A673 (cell line): ENCODE measurements at regions not wholly inside any gene's neighbourhood (a gene's known extent, or its start where the extent isn't known, plus 50 kb on each side); places are given as distances from the start of the nearest gene placed in this dataset.

Experiments used
- EZH2 ChIP-seq: fragments of 200-600 bp; sonication (generic); IDR thresholded peaks from 2 replicates; pipeline ENCODE4 v1.6.1; 2017; ENCODE audit warnings: borderline replicate concordance, low read depth, mild to moderate bottlenecking, mixed read lengths, antibody characterized with exemption, low read length; ENCODE audit not compliant: poor library complexity, severe bottlenecking
- TF ChIP-seq, protein P1 (sequence below): fragments of 300-800, 200-600 bp; sonication (generic); conservative IDR thresholded peaks from 2 replicates; pipeline ENCODE4 v1.5.1; 2017; ENCODE audit warnings: low read depth, mild to moderate bottlenecking, antibody characterized with exemption, low read length, moderate library complexity, mixed read lengths

DNA sequence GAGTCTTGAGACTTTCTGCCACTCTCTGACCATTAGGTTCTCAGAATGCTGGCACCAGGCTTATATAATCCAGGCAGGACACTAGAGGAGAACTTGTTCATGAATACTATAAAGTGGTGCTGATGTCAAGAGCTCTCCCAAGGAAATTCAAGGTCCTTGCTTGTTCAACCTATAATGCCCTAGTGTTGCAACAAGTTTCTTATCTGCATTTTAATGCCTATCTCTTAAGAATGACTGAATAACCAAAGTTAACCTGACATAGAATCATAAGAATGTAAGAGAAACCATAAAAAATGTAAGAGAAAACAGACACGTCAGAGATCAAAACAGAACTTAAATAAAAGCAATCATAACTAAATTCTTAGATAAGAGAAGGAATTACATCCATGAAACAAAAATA lies 640.8 kb upstream of the SGCD start:
- TF ChIP-seq, protein P1, sequence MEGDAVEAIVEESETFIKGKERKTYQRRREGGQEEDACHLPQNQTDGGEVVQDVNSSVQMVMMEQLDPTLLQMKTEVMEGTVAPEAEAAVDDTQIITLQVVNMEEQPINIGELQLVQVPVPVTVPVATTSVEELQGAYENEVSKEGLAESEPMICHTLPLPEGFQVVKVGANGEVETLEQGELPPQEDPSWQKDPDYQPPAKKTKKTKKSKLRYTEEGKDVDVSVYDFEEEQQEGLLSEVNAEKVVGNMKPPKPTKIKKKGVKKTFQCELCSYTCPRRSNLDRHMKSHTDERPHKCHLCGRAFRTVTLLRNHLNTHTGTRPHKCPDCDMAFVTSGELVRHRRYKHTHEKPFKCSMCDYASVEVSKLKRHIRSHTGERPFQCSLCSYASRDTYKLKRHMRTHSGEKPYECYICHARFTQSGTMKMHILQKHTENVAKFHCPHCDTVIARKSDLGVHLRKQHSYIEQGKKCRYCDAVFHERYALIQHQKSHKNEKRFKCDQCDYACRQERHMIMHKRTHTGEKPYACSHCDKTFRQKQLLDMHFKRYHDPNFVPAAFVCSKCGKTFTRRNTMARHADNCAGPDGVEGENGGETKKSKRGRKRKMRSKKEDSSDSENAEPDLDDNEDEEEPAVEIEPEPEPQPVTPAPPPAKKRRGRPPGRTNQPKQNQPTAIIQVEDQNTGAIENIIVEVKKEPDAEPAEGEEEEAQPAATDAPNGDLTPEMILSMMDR = no peak
- no peak for TF ChIP-seq EZH2
